ENCODE measurements at regions not wholly inside any gene's neighbourhood (a gene's known extent, or its start where the extent isn't known, plus 50 kb on each side); places are given as distances from the start of the nearest gene placed in this dataset.

- TF ChIP-seq CTCF (conservative IDR thresholded peaks at IDR 0.05; ENCODE audit: control insufficient read depth, insufficient read depth, low read depth, low read length), result no peak
- DNase-seq (ENCODE audit: low read depth), result no peak
- no peak overlapping the region for H3K4me3 ChIP-seq (ENCODE audit: control insufficient read depth, low read depth, low read length)
Measured at GRCh38 chr1:60376196-60376595, 302.6 kb upstream of the C1orf87 start.

- DNase-seq (ENCODE audit: low read depth), result no peak
- TF ChIP-seq CTCF (conservative IDR thresholded peaks at IDR 0.05; ENCODE audit: control insufficient read depth, insufficient read depth, low read depth, low read length), result no peak
- H3K4me3 ChIP-seq (ENCODE audit: control insufficient read depth, low read depth, low read length), result no peak overlapping the region
Measured at GRCh38 chr1:60374537-60374936, 301.0 kb upstream of the C1orf87 start.

- DNase-seq (ENCODE audit: low read depth), result no peak
- H3K4me3 ChIP-seq (ENCODE audit: control insufficient read depth, low read depth, low read length), result no peak overlapping the region
- no peak for TF ChIP-seq CTCF (conservative IDR thresholded peaks at IDR 0.05; ENCODE audit: control insufficient read depth, insufficient read depth, low read depth, low read length)
Measured at GRCh38 chr1:60367532-60367931, 294.0 kb upstream of the C1orf87 start.

- no peak overlapping the region for H3K4me3 ChIP-seq (ENCODE audit: control insufficient read depth, low read depth, low read length)
- no peak for TF ChIP-seq CTCF (conservative IDR thresholded peaks at IDR 0.05; ENCODE audit: control insufficient read depth, insufficient read depth, low read depth, low read length)
- DNase-seq (ENCODE audit: low read depth), result peak; percentile 1
Measured at GRCh38 chr1:60359431-60359830, 285.9 kb upstream of the C1orf87 start.

GRCh38 chr1:60350531-60350930 is 277.0 kb upstream of the C1orf87 start:
- no peak for TF ChIP-seq CTCF (conservative IDR thresholded peaks at IDR 0.05; ENCODE audit: control insufficient read depth, insufficient read depth, low read depth, low read length)
- DNase-seq (ENCODE audit: low read depth), result no peak
- no peak overlapping the region for H3K4me3 ChIP-seq (ENCODE audit: control insufficient read depth, low read depth, low read length)

GRCh38 chr1:60348884-60349283 is 275.3 kb upstream of the C1orf87 start:
- TF ChIP-seq CTCF (conservative IDR thresholded peaks at IDR 0.05; ENCODE audit: control insufficient read depth, insufficient read depth, low read depth, low read length), result no peak
- DNase-seq (ENCODE audit: low read depth), result no peak
- H3K4me3 ChIP-seq (ENCODE audit: control insufficient read depth, low read depth, low read length), result no peak overlapping the region

GRCh38 chr1:60345621-60346020 is 272.1 kb upstream of the C1orf87 start:
- DNase-seq (ENCODE audit: low read depth), result peak; percentile 60
- H3K4me3 ChIP-seq (ENCODE audit: control insufficient read depth, low read depth, low read length), result no peak overlapping the region
- TF ChIP-seq CTCF (conservative IDR thresholded peaks at IDR 0.05; ENCODE audit: control insufficient read depth, insufficient read depth, low read depth, low read length), result no peak

Data from fibroblast of mammary gland (primary cell).